ENCODE measurements at regions not wholly inside any gene's neighbourhood (a gene's known extent, or its start where the extent isn't known, plus 50 kb on each side); places are given as distances from the start of the nearest gene placed in this dataset.

GRCh38 chr2:21650569-21650968, 526.8 kb downstream of the TDRD15 start:
- Histone ChIP-seq H3K4me2 (ENCODE audit: low read length) (no peak overlapping the region), H3K9me3 (ENCODE audit: control insufficient read depth, low read length) (no peaks in the 10 kb centered on the region), H2AFZ (no peak overlapping the region), H3K36me3 (ENCODE audit: control insufficient read depth, insufficient read depth, low read length) (no peaks in the 10 kb centered on the region), H3K27me3 (ENCODE audit: control insufficient read depth, insufficient read depth, low read length) (no peaks in the 10 kb centered on the region), H3K4me3 (ENCODE audit: low read depth, low read length) (no peak overlapping the region), H3K4me1 (no peaks in the 10 kb centered on the region), H3K9ac (no peak overlapping the region), H3K79me2 (no peaks in the 10 kb centered on the region), H3K27ac (no peak overlapping the region)
- TF ChIP-seq CTCF (IDR thresholded peaks at IDR 0.05): no peak

- Histone ChIP-seq H3K36me3 (ENCODE audit: control insufficient read depth, insufficient read depth, low read length) (no peaks in the 10 kb centered on the region), H2AFZ (no peak overlapping the region), H3K4me2 (ENCODE audit: low read length) (no peak overlapping the region), H3K9me3 (ENCODE audit: control insufficient read depth, low read length) (no peaks in the 10 kb centered on the region), H3K4me1 (no peaks in the 10 kb centered on the region), H3K27me3 (ENCODE audit: control insufficient read depth, insufficient read depth, low read length) (no peaks in the 10 kb centered on the region), H3K79me2 (no peaks in the 10 kb centered on the region), H3K9ac (no peak overlapping the region), H3K4me3 (ENCODE audit: low read depth, low read length) (no peak overlapping the region), H3K27ac (no peak overlapping the region)
- TF ChIP-seq CTCF (IDR thresholded peaks at IDR 0.05): no peak
Measured at GRCh38 chr2:21655136-21655535, 531.4 kb downstream of the TDRD15 start.

GRCh38 chr2:21656330-21657075, 532.7 kb downstream of the TDRD15 start:
- H3K79me2 ChIP-seq: no peaks in the 10 kb centered on the region
- H3K4me2 ChIP-seq (ENCODE audit: low read length): no peak overlapping the region
- no peak overlapping the region for H3K27ac ChIP-seq
- H3K9me3 ChIP-seq (ENCODE audit: control insufficient read depth, low read length): no peaks in the 10 kb centered on the region
- no peak for TF ChIP-seq CTCF (IDR thresholded peaks at IDR 0.05)
- no peaks in the 10 kb centered on the region for H3K27me3 ChIP-seq (ENCODE audit: control insufficient read depth, insufficient read depth, low read length)
- H3K36me3 ChIP-seq (ENCODE audit: control insufficient read depth, insufficient read depth, low read length): no peaks in the 10 kb centered on the region
- no peak overlapping the region for H3K4me3 ChIP-seq (ENCODE audit: low read depth, low read length)
- no peak overlapping the region for H3K9ac ChIP-seq
- no peak overlapping the region for H2AFZ ChIP-seq
- no peaks in the 10 kb centered on the region for H3K4me1 ChIP-seq

- no peak overlapping the region for H3K4me2 ChIP-seq (ENCODE audit: low read length)
- H2AFZ ChIP-seq: no peak overlapping the region
- TF ChIP-seq CTCF (IDR thresholded peaks at IDR 0.05): no peak
- no peak overlapping the region for H3K27ac ChIP-seq
- no peak overlapping the region for H3K4me3 ChIP-seq (ENCODE audit: low read depth, low read length)
- no peak overlapping the region for H3K9ac ChIP-seq
- H3K27me3 ChIP-seq (ENCODE audit: control insufficient read depth, insufficient read depth, low read length): no peaks in the 10 kb centered on the region
- no peaks in the 10 kb centered on the region for H3K9me3 ChIP-seq (ENCODE audit: control insufficient read depth, low read length)
- no peaks in the 10 kb centered on the region for H3K4me1 ChIP-seq
- H3K36me3 ChIP-seq (ENCODE audit: control insufficient read depth, insufficient read depth, low read length): no peaks in the 10 kb centered on the region
- no peaks in the 10 kb centered on the region for H3K79me2 ChIP-seq
Measured at GRCh38 chr2:21657445-21657844, 533.7 kb downstream of the TDRD15 start.

- Histone ChIP-seq H3K36me3 (ENCODE audit: control insufficient read depth, insufficient read depth, low read length) (no peaks in the 10 kb centered on the region), H2AFZ (no peak overlapping the region), H3K4me1 (no peaks in the 10 kb centered on the region), H3K27me3 (ENCODE audit: control insufficient read depth, insufficient read depth, low read length) (no peaks in the 10 kb centered on the region), H3K79me2 (no peaks in the 10 kb centered on the region), H3K9me3 (ENCODE audit: control insufficient read depth, low read length) (no peaks in the 10 kb centered on the region), H3K27ac (no peak overlapping the region), H3K4me3 (ENCODE audit: low read depth, low read length) (no peak overlapping the region), H3K4me2 (ENCODE audit: low read length) (no peak overlapping the region), H3K9ac (no peak overlapping the region)
- TF ChIP-seq CTCF (IDR thresholded peaks at IDR 0.05): no peak
Measured at GRCh38 chr2:21658269-21658668, 534.5 kb downstream of the TDRD15 start.

Data from parathyroid adenoma (tissue), 2 donors.